ENCODE measurements at regions not wholly inside any gene's neighbourhood (a gene's known extent, or its start where the extent isn't known, plus 50 kb on each side); places are given as distances from the start of the nearest gene placed in this dataset.

- H3K27me3 ChIP-seq (replicated peaks in 1 of 2; ENCODE audit: control insufficient read depth in 2 of 2, insufficient read depth in 2 of 2, low read length in 1 of 2): no peaks in the 10 kb centered on the region
- no peaks in the 10 kb centered on the region for H3K9me3 ChIP-seq (replicated peaks; ENCODE audit: control insufficient read depth, insufficient read depth, low read length)
- CTCF ChIA-PET: no interaction called here
- no peaks in the 10 kb centered on the region for H3K4me1 ChIP-seq (ENCODE audit: control insufficient read depth, insufficient read depth, low read length)
- H3K9ac ChIP-seq (ENCODE audit: control insufficient read depth, insufficient read depth, low read length): no peak overlapping the region
- no peak overlapping the region for H3K4me2 ChIP-seq (ENCODE audit: control insufficient read depth, insufficient read depth)
- SMC1A ChIA-PET (ENCODE audit: uncharacterized antibody, unreplicated experiment): no interaction called here
- FAIRE-seq (no peak), DNase-seq (ENCODE audit: low read depth, low spot score) (no peak), ATAC-seq (no peak)
- TF ChIP-seq E4F1 (IDR thresholded peaks at IDR 0.05; ENCODE audit: borderline replicate concordance, partially characterized antibody) (no peak), MLLT1 (IDR thresholded peaks at IDR 0.05) (no peak), HCFC1 (IDR thresholded peaks at IDR 0.05; ENCODE audit: low read length) (no peak), MYC (IDR thresholded peaks at IDR 0.05; ENCODE audit: insufficient read depth, insufficient read length, insufficient replicate concordance, low read length, severe bottlenecking) (no peak), FOXM1 (IDR thresholded peaks at IDR 0.05; ENCODE audit: low read depth, low read length) (no peak), ASH2L (IDR thresholded peaks at IDR 0.05; ENCODE audit: borderline replicate concordance, low read depth) (no peak), PBX3 (IDR thresholded peaks at IDR 0.05; ENCODE audit: insufficient replicate concordance, low read depth, low read length) (no peak), MAX (IDR thresholded peaks at IDR 0.05; ENCODE audit: low read depth, low read length) (no peak), SUZ12 (IDR thresholded peaks at IDR 0.05; ENCODE audit: unreplicated experiment) (no peak)
- no peak overlapping the region for H2AFZ ChIP-seq (ENCODE audit: control insufficient read depth, low read depth, low read length)
- H3K36me3 ChIP-seq (ENCODE audit: control insufficient read depth in 2 of 2, insufficient read depth in 2 of 2, low read length in 1 of 2): no peaks in the 10 kb centered on the region
- no peak overlapping the region for H3K4me3 ChIP-seq
- intact Hi-C loops (cut with micrococcal nuclease; ENCODE audit: unreplicated experiment) (no loop called here), in situ Hi-C loops (cut with MboI) (no loop called here)
- H3K27ac ChIP-seq (ENCODE audit: control insufficient read depth, insufficient read depth): no peak overlapping the region
- WGBS (ENCODE audit: insufficient coverage, insufficient replicate concordance, low lambda C conversion rate, missing lambda C conversion rate): 30% methylated on average over 6 of the region's 6 CpGs
- no peaks in the 10 kb centered on the region for H3K79me2 ChIP-seq (ENCODE audit: control insufficient read depth, insufficient read depth, low read length)
- no TSS peak for BruUV-seq (replicated peaks)
- H4K20me1 ChIP-seq (ENCODE audit: control insufficient read depth, insufficient read depth): no peaks in the 10 kb centered on the region
- RAD21 ChIA-PET (ENCODE audit: unreplicated experiment): no interaction called here
- POLR2A ChIA-PET: no interaction called here
Observed at GRCh38 chr2:35463805-35464596, 891.6 kb upstream of the CRIM1 start.

All from GM12878 (cell line).